ENCODE measurements at regions not wholly inside any gene's neighbourhood (a gene's known extent, or its start where the extent isn't known, plus 50 kb on each side); places are given as distances from the start of the nearest gene placed in this dataset.
A peak's percentile ranks its signal among the peaks of the same experiment; 100 is the strongest.

DNA sequence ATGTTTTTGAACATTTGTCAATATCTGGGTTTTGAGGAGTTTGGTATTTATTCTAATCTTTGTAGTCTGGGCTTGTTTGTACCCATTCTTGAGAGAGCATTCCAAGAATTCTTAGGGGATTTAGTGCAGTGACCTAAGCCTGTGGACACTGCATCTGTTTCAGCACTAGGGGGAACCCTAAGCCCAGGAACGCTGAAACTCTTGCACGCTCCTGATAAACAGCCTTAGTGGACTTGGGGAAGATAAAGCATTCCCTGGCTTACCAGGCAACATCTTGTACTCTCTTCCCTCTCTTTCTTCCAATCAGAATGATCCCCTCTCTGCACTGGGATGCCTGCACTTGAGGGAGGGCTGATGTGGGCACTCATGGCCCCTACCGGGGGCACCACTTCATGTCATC is 654.9 kb upstream of the HTR2C start:
- no peaks in the 10 kb centered on the region for H3K4me1 ChIP-seq

DNA sequence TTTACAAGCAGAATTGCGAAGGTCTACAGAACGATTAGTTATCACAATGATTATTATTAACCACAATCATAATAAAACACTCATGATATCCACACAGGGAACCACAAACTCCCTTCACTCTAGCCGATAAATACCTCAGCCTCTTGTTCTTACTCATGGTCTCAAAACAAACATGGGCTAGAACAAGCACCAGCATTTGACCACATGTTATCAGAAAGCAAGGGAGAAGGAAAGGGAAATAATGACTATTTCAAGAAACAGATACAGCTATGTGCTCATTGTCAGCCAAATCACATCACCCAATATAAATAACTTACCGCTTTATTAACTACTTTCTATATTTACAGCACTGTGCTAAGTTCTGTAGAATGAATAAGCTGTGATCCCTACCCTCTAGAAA is 663.2 kb upstream of the HTR2C start:
- WGBS, 2 donors (ENCODE audit: low coverage in 1 of 2), result 67 to 68% methylated on average over 3 to 4 of the region's 4 CpGs
- ATAC-seq, result no peak

More for the DNA sequence above, 654.9 kb upstream of the HTR2C start:
- no peak overlapping the region for H3K27ac ChIP-seq
- TF ChIP-seq, protein P1, sequence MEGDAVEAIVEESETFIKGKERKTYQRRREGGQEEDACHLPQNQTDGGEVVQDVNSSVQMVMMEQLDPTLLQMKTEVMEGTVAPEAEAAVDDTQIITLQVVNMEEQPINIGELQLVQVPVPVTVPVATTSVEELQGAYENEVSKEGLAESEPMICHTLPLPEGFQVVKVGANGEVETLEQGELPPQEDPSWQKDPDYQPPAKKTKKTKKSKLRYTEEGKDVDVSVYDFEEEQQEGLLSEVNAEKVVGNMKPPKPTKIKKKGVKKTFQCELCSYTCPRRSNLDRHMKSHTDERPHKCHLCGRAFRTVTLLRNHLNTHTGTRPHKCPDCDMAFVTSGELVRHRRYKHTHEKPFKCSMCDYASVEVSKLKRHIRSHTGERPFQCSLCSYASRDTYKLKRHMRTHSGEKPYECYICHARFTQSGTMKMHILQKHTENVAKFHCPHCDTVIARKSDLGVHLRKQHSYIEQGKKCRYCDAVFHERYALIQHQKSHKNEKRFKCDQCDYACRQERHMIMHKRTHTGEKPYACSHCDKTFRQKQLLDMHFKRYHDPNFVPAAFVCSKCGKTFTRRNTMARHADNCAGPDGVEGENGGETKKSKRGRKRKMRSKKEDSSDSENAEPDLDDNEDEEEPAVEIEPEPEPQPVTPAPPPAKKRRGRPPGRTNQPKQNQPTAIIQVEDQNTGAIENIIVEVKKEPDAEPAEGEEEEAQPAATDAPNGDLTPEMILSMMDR (IDR thresholded peaks at IDR 0.05), result peak in 1 of 4 experiments; percentile 18
- no peak for TF ChIP-seq POLR2AphosphoS5 (IDR thresholded peaks at IDR 0.05)
- 67% methylated on average over 2 of the region's 3 CpGs; no CpG with 5 or more reads in 1 of the 2 donors for WGBS, 2 donors (ENCODE audit: low coverage in 1 of 2)
- H3K9me3 ChIP-seq, result no peaks in the 10 kb centered on the region
- H3K4me3 ChIP-seq, result no peak overlapping the region
- no peaks in the 10 kb centered on the region for H3K27me3 ChIP-seq
- ATAC-seq, result no peak
- no peaks in the 10 kb centered on the region for H3K36me3 ChIP-seq

DNA sequence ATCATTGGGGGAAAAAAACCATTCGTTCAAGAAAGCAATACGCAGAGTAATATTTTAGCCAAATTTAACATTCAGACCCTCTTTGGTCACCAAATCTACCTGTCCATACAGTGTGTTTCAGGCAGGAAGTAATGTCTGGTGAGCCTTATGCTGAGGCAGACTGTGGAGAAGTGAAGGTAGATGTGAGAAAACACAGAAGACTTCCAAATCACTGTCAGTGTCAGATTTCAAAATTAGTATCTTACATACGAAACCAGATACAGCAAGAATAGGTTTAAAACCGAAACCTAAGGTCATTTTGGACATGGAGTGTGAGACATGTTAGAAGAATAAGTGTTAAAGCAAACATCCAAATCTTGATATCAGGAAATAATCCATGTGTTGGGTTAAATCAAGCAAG is 664.5 kb upstream of the HTR2C start:
- WGBS, 2 donors (ENCODE audit: low coverage in 1 of 2), result 42 to 74% methylated on average over 4 of the region's 4 CpGs

More for the DNA sequence above, 663.2 kb upstream of the HTR2C start:
- no peaks in the 10 kb centered on the region for H3K27me3 ChIP-seq
- no peaks in the 10 kb centered on the region for H3K4me1 ChIP-seq
- no peaks in the 10 kb centered on the region for H3K9me3 ChIP-seq
- TF ChIP-seq POLR2A (IDR thresholded peaks at IDR 0.05) (no peak), EP300 (IDR thresholded peaks at IDR 0.05) (no peak), POLR2AphosphoS5 (IDR thresholded peaks at IDR 0.05) (no peak)
- TF ChIP-seq, protein P1 (IDR thresholded peaks at IDR 0.05), result no peak
- no peak overlapping the region for H3K4me3 ChIP-seq
- no peaks in the 10 kb centered on the region for H3K36me3 ChIP-seq
- H3K27ac ChIP-seq, result no peak overlapping the region

DNA sequence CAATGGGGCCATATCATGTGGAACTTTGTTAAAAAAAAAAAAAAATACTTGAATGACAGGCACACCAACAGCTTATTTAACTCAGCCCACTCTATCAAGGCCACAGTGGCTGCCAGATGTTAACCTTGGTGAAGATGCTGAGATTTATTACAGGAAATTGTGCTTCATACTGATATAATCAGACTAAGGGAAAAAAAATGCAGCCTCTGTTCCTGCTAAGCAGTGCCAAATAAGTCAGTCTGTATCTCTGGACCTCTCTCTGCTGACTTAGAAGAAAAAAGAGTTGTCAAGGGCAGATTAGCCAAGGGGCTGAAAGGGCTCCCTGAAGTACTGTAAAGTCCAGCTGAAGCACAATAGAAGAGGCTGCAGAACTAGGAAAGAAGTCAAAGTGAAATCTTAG is 677.7 kb upstream of the HTR2C start:
- no peak overlapping the region for H3K27ac ChIP-seq
- H3K9me3 ChIP-seq, result no peaks in the 10 kb centered on the region
- H3K4me1 ChIP-seq, result no peaks in the 10 kb centered on the region
- ATAC-seq, result no peak
- no peaks in the 10 kb centered on the region for H3K27me3 ChIP-seq
- TF ChIP-seq, protein P1 (IDR thresholded peaks at IDR 0.05), result no peak
- TF ChIP-seq POLR2A (IDR thresholded peaks at IDR 0.05) (no peak), EP300 (IDR thresholded peaks at IDR 0.05) (no peak), POLR2AphosphoS5 (IDR thresholded peaks at IDR 0.05) (no peak)
- no peaks in the 10 kb centered on the region for H3K36me3 ChIP-seq
- H3K4me3 ChIP-seq, result no peak overlapping the region

More for the DNA sequence above, 664.5 kb upstream of the HTR2C start:
- Histone ChIP-seq H3K4me1 (no peaks in the 10 kb centered on the region), H3K36me3 (no peaks in the 10 kb centered on the region), H3K27ac (no peak overlapping the region), H3K9me3 (no peaks in the 10 kb centered on the region), H3K27me3 (no peaks in the 10 kb centered on the region), H3K4me3 (no peak overlapping the region)
- TF ChIP-seq POLR2AphosphoS5 (IDR thresholded peaks at IDR 0.05), result no peak
- no peak for TF ChIP-seq EP300 (IDR thresholded peaks at IDR 0.05)
- ATAC-seq, result no peak

DNA sequence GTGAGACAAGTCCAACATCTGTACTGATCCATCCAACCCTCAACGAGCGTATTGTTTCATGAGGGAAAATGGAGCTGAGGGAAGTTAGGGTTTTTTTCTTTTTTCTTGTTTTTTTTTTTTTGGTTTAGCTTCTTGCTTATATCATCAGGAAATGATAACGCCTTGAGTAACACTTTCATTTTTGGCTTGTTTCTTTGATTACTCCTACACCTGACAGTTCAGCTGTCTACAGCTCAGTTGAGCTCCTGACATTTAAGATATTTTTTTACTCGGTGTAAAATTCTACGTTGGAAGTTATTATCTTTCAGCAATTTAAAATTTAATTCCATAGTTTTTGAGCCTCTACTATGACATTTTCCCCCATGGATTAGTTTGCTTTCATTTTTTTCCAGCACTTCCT is 691.0 kb upstream of the HTR2C start:
- Histone ChIP-seq H3K9me3 (no peaks in the 10 kb centered on the region), H3K27me3 (no peaks in the 10 kb centered on the region), H3K27ac (no peak overlapping the region), H3K4me1 (no peaks in the 10 kb centered on the region), H3K4me3 (no peak overlapping the region), H3K36me3 (no peaks in the 10 kb centered on the region)
- WGBS, 2 donors (ENCODE audit: low coverage in 1 of 2), result 72 to 92% methylated on average over 2 to 3 of the region's 5 CpGs
- TF ChIP-seq POLR2AphosphoS5 (IDR thresholded peaks at IDR 0.05), result no peak
- no peak for TF ChIP-seq EP300 (IDR thresholded peaks at IDR 0.05)
- TF ChIP-seq POLR2A (IDR thresholded peaks at IDR 0.05), result no peak
- TF ChIP-seq, protein P1 (IDR thresholded peaks at IDR 0.05), result no peak
- no peak for ATAC-seq

Data from gastroesophageal sphincter (tissue), 4 donors.